ENCODE measurements at regions not wholly inside any gene's neighbourhood (a gene's known extent, or its start where the extent isn't known, plus 50 kb on each side); places are given as distances from the start of the nearest gene placed in this dataset.

DNA sequence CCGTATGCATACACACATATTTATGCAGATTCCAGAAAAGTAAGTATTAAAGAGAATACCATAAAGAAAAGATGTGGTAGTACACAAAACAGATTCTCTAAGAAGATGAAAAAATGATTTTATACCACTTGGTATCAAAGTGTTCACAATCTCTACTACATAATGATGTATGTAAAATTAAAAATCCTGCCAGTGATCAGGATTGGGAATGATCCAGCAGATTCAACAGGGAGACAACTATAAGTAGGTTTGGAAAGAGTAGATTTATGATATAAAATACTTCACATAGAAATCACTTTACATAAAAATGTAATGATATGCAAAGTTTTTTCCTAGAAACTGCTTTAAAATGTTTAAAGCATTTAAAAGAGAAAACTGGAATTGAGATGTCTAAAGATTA is 447.0 kb downstream of the CNTNAP4 start:
- no peak for DNase-seq (ENCODE audit: low read depth, low spot score)
- no peak for TF ChIP-seq YY1 (IDR thresholded peaks at IDR 0.05; ENCODE audit: insufficient read depth, insufficient read length)
- TF ChIP-seq SUZ12 (IDR thresholded peaks at IDR 0.05; ENCODE audit: extremely low read depth, insufficient read depth, insufficient read length): no peak
- TF ChIP-seq ZNF274 (IDR thresholded peaks at IDR 0.05; ENCODE audit: low read depth, low read length): no peak
- Histone ChIP-seq H3K9me3 (ENCODE audit: insufficient read depth, low read length) (no peaks in the 10 kb centered on the region), H3K36me3 (ENCODE audit: insufficient read depth, insufficient read length, low read length) (no peaks in the 10 kb centered on the region), H3K4me3 (ENCODE audit: insufficient read length, low read depth) (no peak overlapping the region), H3K9ac (ENCODE audit: insufficient read length, low read depth) (no peak overlapping the region), H3K27me3 (ENCODE audit: insufficient read depth, insufficient read length) (no peaks in the 10 kb centered on the region), H3K4me1 (ENCODE audit: insufficient read depth, insufficient read length) (no peaks in the 10 kb centered on the region)

DNA sequence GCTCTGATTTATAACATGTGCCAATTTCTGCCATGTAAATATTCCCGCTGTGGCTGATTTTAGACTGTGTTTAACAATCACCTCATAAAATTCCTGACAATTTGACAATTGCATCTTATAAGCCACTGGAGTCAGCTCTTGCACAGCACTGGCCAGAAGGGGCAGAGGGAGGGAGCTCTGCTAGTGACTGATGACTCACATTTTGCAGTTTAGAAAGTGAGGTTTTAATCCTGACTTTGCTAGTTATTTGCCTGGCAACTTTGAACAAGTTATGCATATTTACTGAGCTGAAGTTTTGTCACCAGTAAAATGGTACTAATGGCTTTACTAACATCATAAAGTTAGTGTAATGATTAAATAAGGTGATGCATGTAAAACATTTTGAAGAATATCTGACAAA is 452.3 kb downstream of the CNTNAP4 start:
- Histone ChIP-seq H3K36me3 (ENCODE audit: insufficient read depth, insufficient read length, low read length) (no peaks in the 10 kb centered on the region), H3K9me3 (ENCODE audit: insufficient read depth, low read length) (no peaks in the 10 kb centered on the region), H3K9ac (ENCODE audit: insufficient read length, low read depth) (no peak overlapping the region), H3K27me3 (ENCODE audit: insufficient read depth, insufficient read length) (no peaks in the 10 kb centered on the region), H3K4me3 (ENCODE audit: insufficient read length, low read depth) (no peak overlapping the region), H3K4me1 (ENCODE audit: insufficient read depth, insufficient read length) (no peaks in the 10 kb centered on the region)
- DNase-seq (ENCODE audit: low read depth, low spot score): no peak
- no peak for TF ChIP-seq YY1 (IDR thresholded peaks at IDR 0.05; ENCODE audit: insufficient read depth, insufficient read length)
- no peak for TF ChIP-seq ZNF274 (IDR thresholded peaks at IDR 0.05; ENCODE audit: low read depth, low read length)

DNA sequence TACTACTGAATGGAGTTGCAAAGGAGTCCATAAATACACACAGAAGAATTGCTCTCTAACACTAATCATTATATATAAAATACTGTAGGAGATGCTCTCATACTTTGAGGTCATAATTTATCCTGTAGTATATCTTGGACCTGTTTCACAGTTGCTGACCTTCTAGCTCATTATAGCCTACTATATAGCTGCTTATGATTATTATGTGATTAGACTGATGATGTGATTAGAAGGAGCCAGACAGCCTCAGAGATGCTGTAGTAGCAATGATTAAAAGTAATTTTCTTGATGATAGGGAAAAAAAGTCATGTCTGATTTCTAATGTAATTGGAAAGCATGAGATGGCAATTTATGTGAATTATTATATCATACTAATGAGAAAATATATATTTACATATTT is 455.7 kb downstream of the CNTNAP4 start:
- Histone ChIP-seq H3K9me3 (ENCODE audit: insufficient read depth, low read length) (no peaks in the 10 kb centered on the region), H3K27me3 (ENCODE audit: insufficient read depth, insufficient read length) (no peaks in the 10 kb centered on the region), H3K4me3 (ENCODE audit: insufficient read length, low read depth) (no peak overlapping the region), H3K9ac (ENCODE audit: insufficient read length, low read depth) (no peak overlapping the region), H3K36me3 (ENCODE audit: insufficient read depth, insufficient read length, low read length) (no peaks in the 10 kb centered on the region), H3K4me1 (ENCODE audit: insufficient read depth, insufficient read length) (no peaks in the 10 kb centered on the region)
- no peak for DNase-seq (ENCODE audit: low read depth, low spot score)
- no peak for TF ChIP-seq ZNF274 (IDR thresholded peaks at IDR 0.05; ENCODE audit: low read depth, low read length)
- TF ChIP-seq SUZ12 (IDR thresholded peaks at IDR 0.05; ENCODE audit: extremely low read depth, insufficient read depth, insufficient read length): no peak
- no peak for TF ChIP-seq YY1 (IDR thresholded peaks at IDR 0.05; ENCODE audit: insufficient read depth, insufficient read length)

DNA sequence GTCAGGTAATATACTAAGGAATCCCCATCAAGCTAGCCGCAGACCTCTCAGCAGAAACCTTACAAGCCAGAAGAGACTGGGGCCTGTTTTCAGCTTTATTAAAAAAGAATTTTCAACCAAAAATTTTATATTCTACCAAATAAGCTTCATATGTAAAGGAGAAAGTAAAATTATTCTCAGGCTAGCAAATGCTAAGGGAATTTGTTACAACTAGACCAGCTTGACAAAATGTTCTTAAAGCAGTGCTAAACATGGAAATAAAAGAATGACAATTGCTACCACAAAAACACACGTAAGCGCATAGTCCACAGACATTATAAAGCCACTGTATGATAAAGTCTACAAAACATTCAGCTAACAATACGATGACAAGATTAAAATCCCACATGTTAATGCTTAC is 449.4 kb upstream of the MON1B start:
- TF ChIP-seq SUZ12 (IDR thresholded peaks at IDR 0.05; ENCODE audit: extremely low read depth, insufficient read depth, insufficient read length): no peak
- TF ChIP-seq ZNF274 (IDR thresholded peaks at IDR 0.05; ENCODE audit: low read depth, low read length): no peak
- no peak for TF ChIP-seq YY1 (IDR thresholded peaks at IDR 0.05; ENCODE audit: insufficient read depth, insufficient read length)

DNA sequence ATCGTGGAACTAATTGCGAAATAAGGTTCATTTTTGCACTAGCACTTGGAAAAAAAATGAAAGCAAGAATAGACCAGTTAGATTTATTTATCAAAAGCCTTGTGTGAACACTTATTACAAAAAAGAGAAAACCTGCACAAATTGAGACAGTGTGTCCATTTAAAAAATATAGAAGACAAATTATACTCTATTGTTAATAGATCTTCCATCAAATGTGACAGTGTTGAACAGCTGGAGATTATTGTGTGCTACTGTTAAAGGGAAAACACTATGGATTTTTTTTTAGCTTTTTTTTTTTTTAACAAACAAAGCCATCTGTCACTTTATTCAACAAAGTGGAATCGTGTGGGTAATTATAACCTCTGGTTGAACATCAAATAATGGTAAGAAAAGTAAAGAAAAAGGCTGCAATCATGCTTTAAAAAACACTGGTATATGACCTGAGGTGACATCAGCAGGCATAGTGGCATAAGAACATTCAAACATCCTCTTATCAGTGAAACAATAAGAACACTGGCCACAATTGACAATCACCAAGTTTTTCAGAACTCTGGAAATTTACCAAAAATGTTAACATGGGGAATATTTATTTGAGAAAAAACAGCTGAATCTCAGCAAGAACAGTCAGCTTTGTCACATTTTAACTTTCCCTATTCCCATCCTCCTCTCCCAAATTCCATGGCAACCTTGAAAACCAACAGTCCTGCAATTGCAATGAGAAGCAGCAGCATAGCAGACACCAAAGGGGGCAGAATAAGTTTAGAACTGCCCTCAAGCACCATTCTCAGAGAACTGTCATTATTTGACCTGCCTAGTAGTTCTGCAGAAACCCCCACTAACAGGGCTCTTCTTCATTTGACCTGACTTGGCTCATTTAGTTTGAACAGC is 442.3 kb upstream of the MON1B start:
- DNase-seq (ENCODE audit: low read depth, low spot score): no peak
- no peaks in the 10 kb centered on the region for H3K4me1 ChIP-seq (ENCODE audit: insufficient read depth, insufficient read length)

More for the DNA sequence above, 449.4 kb upstream of the MON1B start:
- Histone ChIP-seq H3K9me3 (ENCODE audit: insufficient read depth, low read length) (no peaks in the 10 kb centered on the region), H3K4me1 (ENCODE audit: insufficient read depth, insufficient read length) (no peaks in the 10 kb centered on the region), H3K9ac (ENCODE audit: insufficient read length, low read depth) (no peak overlapping the region), H3K4me3 (ENCODE audit: insufficient read length, low read depth) (no peak overlapping the region), H3K27me3 (ENCODE audit: insufficient read depth, insufficient read length) (no peaks in the 10 kb centered on the region), H3K36me3 (ENCODE audit: insufficient read depth, insufficient read length, low read length) (no peaks in the 10 kb centered on the region)
- DNase-seq (ENCODE audit: low read depth, low spot score): no peak

DNA sequence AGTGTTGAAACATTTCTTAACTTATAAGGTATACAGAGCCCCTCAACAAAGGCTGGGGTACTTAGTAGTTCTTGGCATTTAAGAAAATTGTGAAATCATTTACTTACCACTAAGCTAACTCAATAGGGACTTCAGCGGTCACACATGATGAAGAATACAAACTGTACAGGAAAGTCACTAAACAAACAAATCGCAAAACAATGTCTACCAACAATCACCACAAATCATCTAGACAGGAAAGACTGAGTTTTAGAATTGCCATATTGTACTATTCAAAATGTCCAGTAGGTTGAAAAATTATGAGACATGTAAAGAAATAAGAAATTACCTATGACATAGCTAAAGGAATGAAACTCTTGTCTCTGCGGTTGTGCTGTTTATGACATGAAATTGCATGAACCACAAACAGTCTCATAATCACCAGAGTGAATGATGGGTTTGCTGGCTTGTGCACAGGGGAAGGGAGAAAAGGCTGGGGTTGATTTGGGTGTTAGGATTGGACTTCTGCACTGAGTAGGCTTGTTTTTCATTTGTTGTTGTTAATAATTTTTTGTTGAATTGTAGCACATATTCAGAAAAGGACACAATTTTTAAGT is 441.1 kb upstream of the MON1B start:
- TF ChIP-seq YY1 (IDR thresholded peaks at IDR 0.05; ENCODE audit: insufficient read depth, insufficient read length): no peak
- TF ChIP-seq SUZ12 (IDR thresholded peaks at IDR 0.05; ENCODE audit: extremely low read depth, insufficient read depth, insufficient read length): no peak
- TF ChIP-seq ZNF274 (IDR thresholded peaks at IDR 0.05; ENCODE audit: low read depth, low read length): no peak
- Histone ChIP-seq H3K4me3 (ENCODE audit: insufficient read length, low read depth) (no peak overlapping the region), H3K36me3 (ENCODE audit: insufficient read depth, insufficient read length, low read length) (no peaks in the 10 kb centered on the region), H3K9ac (ENCODE audit: insufficient read length, low read depth) (no peak overlapping the region), H3K27me3 (ENCODE audit: insufficient read depth, insufficient read length) (no peaks in the 10 kb centered on the region), H3K4me1 (ENCODE audit: insufficient read depth, insufficient read length) (no peaks in the 10 kb centered on the region), H3K9me3 (ENCODE audit: insufficient read depth, low read length) (no peaks in the 10 kb centered on the region)
- DNase-seq (ENCODE audit: low read depth, low spot score): no peak

More for the DNA sequence above, 442.3 kb upstream of the MON1B start:
- Histone ChIP-seq H3K27me3 (ENCODE audit: insufficient read depth, insufficient read length) (no peaks in the 10 kb centered on the region), H3K9me3 (ENCODE audit: insufficient read depth, low read length) (no peaks in the 10 kb centered on the region), H3K4me3 (ENCODE audit: insufficient read length, low read depth) (no peak overlapping the region), H3K9ac (ENCODE audit: insufficient read length, low read depth) (no peak overlapping the region), H3K36me3 (ENCODE audit: insufficient read depth, insufficient read length, low read length) (no peaks in the 10 kb centered on the region)
- no peak for TF ChIP-seq ZNF274 (IDR thresholded peaks at IDR 0.05; ENCODE audit: low read depth, low read length)
- no peak for TF ChIP-seq SUZ12 (IDR thresholded peaks at IDR 0.05; ENCODE audit: extremely low read depth, insufficient read depth, insufficient read length)
- TF ChIP-seq YY1 (IDR thresholded peaks at IDR 0.05; ENCODE audit: insufficient read depth, insufficient read length): no peak

DNA sequence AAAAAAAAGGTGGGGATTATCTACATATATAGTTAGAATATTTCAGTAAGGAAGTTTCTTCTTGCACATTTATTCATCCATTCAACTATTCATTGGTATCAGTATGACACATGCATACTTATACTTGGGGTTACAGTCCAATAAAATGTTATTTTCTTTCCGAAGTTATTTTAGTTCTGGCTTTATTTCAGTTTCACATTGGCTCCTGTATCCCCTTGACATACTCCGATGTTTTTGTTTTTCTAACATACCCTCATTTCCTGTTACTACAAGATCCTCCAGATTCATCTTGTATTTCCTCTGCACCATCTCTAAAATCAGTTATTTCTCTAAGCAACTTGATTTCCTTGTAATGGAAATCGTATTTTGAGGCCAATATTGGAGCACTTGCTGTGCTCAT is 435.5 kb upstream of the MON1B start:
- Histone ChIP-seq H3K9me3 (ENCODE audit: insufficient read depth, low read length) (no peaks in the 10 kb centered on the region), H3K4me3 (ENCODE audit: insufficient read length, low read depth) (no peak overlapping the region), H3K4me1 (ENCODE audit: insufficient read depth, insufficient read length) (no peaks in the 10 kb centered on the region), H3K9ac (ENCODE audit: insufficient read length, low read depth) (no peak overlapping the region), H3K36me3 (ENCODE audit: insufficient read depth, insufficient read length, low read length) (no peaks in the 10 kb centered on the region), H3K27me3 (ENCODE audit: insufficient read depth, insufficient read length) (no peaks in the 10 kb centered on the region)
- TF ChIP-seq SUZ12 (IDR thresholded peaks at IDR 0.05; ENCODE audit: extremely low read depth, insufficient read depth, insufficient read length): no peak
- TF ChIP-seq ZNF274 (IDR thresholded peaks at IDR 0.05; ENCODE audit: low read depth, low read length): no peak
- TF ChIP-seq YY1 (IDR thresholded peaks at IDR 0.05; ENCODE audit: insufficient read depth, insufficient read length): no peak
- DNase-seq (ENCODE audit: low read depth, low spot score): no peak
